ENCODE measurements at regions not wholly inside any gene's neighbourhood (a gene's known extent, or its start where the extent isn't known, plus 50 kb on each side); places are given as distances from the start of the nearest gene placed in this dataset.

GRCh38 chr10:61828034-61828433 is 73.5 kb upstream of the ARID5B start:
- TF ChIP-seq, protein P1, sequence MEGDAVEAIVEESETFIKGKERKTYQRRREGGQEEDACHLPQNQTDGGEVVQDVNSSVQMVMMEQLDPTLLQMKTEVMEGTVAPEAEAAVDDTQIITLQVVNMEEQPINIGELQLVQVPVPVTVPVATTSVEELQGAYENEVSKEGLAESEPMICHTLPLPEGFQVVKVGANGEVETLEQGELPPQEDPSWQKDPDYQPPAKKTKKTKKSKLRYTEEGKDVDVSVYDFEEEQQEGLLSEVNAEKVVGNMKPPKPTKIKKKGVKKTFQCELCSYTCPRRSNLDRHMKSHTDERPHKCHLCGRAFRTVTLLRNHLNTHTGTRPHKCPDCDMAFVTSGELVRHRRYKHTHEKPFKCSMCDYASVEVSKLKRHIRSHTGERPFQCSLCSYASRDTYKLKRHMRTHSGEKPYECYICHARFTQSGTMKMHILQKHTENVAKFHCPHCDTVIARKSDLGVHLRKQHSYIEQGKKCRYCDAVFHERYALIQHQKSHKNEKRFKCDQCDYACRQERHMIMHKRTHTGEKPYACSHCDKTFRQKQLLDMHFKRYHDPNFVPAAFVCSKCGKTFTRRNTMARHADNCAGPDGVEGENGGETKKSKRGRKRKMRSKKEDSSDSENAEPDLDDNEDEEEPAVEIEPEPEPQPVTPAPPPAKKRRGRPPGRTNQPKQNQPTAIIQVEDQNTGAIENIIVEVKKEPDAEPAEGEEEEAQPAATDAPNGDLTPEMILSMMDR (IDR thresholded peaks at IDR 0.05; ENCODE audit: low read length) = no peak
- no peak for TF ChIP-seq EZH2phosphoT487 (IDR thresholded peaks at IDR 0.05; ENCODE audit: low read length)

Data from MM.1S (cell line).